ENCODE measurements at regions not wholly inside any gene's neighbourhood (a gene's known extent, or its start where the extent isn't known, plus 50 kb on each side); places are given as distances from the start of the nearest gene placed in this dataset.
"Not testable (repeated sequence)": the region's sequence is repeated elsewhere in the genome, so short reads cannot be mapped to it uniquely, and the experiment has no call there.

DNA sequence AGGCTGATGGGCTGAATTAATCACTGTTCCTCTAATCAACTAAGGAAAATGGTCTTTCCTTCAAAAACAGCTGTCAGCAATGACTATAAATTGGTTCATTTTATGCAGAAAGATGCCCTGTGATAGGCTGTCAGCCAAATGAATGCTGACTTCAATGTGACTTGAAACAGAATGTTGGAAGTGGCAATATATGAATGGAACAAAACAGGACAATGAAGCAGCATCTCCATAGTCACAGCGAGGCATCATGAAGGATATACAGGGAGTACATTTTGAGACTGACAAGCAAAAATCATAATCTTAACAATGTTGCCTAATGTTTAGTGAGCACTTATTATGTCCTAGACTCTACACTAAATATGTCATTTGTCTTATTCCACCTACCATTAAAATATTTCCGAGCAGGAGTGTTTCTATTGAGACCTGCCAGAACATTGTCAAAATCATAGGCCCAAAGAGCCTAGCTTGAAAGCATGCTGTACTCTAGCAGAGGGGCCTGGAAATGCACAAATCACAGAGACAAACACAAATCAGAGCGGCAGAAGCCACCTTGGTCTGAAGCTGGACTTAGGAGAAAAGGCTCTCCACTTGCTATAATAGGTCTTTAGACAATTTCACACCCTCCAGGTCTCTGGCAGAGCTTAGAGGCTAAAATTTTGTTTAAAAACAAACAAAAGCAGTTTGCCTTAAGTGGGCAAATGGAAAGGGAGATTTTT, 63.3 kb downstream of the FAM50B start:
- H3K9me3 ChIP-seq (ENCODE audit: insufficient read depth, low read depth, low read length): peaks cover 13% of the 10 kb centered on the region; the same call in 1 of the 2 replicates
- no peak overlapping the region for H3K27ac ChIP-seq (ENCODE audit: low read length)
- no peak overlapping the region for H3K9ac ChIP-seq (ENCODE audit: low read depth, low read length)
- no peaks in the 10 kb centered on the region for H3K36me3 ChIP-seq (ENCODE audit: insufficient read depth, low read depth, low read length)
- no peak overlapping the region for H3K4me3 ChIP-seq (ENCODE audit: low read length)
- H3K27me3 ChIP-seq (ENCODE audit: insufficient read depth, low read length): no peaks in the 10 kb centered on the region
- H3K4me1 ChIP-seq (ENCODE audit: insufficient read depth, low read length): no peaks in the 10 kb centered on the region; the same call in 1 of the 2 replicates

- Histone ChIP-seq H3K4me3 (ENCODE audit: low read length) (no peak overlapping the region), H3K9ac (ENCODE audit: low read depth, low read length) (no peak overlapping the region), H3K4me1 (ENCODE audit: insufficient read depth, low read length) (no peaks in the 10 kb centered on the region; the same call in 1 of the 2 replicates), H3K27ac (ENCODE audit: low read length) (no peak overlapping the region), H3K9me3 (ENCODE audit: insufficient read depth, low read depth, low read length) (peaks cover 13% of the 10 kb centered on the region; the same call in 1 of the 2 replicates), H3K27me3 (ENCODE audit: insufficient read depth, low read length) (no peaks in the 10 kb centered on the region), H3K36me3 (ENCODE audit: insufficient read depth, low read depth, low read length) (no peaks in the 10 kb centered on the region)
Measured at GRCh38 chr6:3913077-3913957, 64.1 kb downstream of the FAM50B start.

DNA sequence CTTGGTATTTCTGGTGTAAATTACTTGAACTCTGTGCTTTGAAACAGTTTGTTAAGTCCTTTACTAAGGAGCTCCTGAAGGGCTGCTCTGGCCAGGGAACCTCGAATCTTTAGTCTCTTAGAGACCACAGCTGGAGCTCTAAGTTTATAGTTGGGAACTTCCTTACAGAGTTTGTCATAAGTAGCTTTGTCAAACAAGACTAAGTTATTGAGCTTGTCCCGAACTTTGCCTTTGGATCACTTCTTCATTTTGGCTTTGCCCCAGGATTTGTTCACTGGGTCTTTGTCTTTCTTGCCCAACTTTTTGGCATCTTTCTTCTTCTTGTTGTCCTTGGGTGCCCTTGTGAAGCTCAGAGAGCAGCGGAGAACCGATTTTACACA, 64.8 kb downstream of the FAM50B start:
- Histone ChIP-seq H3K4me1 (ENCODE audit: insufficient read depth, low read length) (no peaks in the 10 kb centered on the region; the same call in 1 of the 2 replicates), H3K9ac (ENCODE audit: low read depth, low read length) (no peak overlapping the region), H3K4me3 (ENCODE audit: low read length) (no peak overlapping the region), H3K9me3 (ENCODE audit: insufficient read depth, low read depth, low read length) (peaks cover 13% of the 10 kb centered on the region; the same call in 1 of the 2 replicates), H3K27me3 (ENCODE audit: insufficient read depth, low read length) (no peaks in the 10 kb centered on the region), H3K36me3 (ENCODE audit: insufficient read depth, low read depth, low read length) (no peaks in the 10 kb centered on the region), H3K27ac (ENCODE audit: low read length) (no peak overlapping the region)

DNA sequence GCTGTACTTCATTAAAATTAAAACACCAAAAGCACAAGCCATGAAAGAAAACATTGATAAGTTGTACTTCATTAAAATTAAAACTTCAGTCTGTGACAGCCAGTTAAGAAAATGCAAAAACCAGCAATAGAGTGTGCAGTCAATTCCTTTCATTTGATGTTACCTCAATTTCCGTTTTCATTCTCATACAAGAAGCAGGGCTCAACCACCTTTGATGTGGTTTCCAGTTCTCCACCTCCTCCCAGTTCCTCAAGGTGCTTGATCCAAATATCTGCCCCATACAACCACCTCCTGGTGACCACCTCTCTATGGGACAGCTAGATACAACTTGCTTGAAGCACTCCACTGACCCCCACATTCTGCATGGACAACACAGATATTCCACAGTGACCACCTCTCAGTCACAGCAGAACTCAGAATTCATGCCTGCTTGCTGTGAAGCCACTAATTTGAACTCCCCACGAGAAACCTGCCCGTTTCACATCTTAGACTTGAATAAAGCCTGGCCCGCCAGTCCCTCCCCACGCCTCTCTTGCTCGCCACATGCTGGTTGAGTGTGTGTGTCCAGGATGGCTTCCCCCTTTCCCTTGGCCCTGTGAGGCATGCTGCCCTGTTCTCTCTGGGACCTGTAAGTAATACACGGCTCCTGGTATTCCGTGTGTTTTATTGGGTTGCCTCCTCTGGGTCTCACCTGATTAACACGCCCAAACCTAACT, 66.1 kb downstream of the FAM50B start:
- Histone ChIP-seq H3K9ac (ENCODE audit: low read depth, low read length) (no peak overlapping the region), H3K9me3 (ENCODE audit: insufficient read depth, low read depth, low read length) (peaks cover 13% of the 10 kb centered on the region; the same call in 1 of the 2 replicates), H3K27ac (ENCODE audit: low read length) (no peak overlapping the region), H3K27me3 (ENCODE audit: insufficient read depth, low read length) (no peaks in the 10 kb centered on the region), H3K36me3 (ENCODE audit: insufficient read depth, low read depth, low read length) (no peaks in the 10 kb centered on the region), H3K4me3 (ENCODE audit: low read length) (no peak overlapping the region), H3K4me1 (ENCODE audit: insufficient read depth, low read length) (peaks cover 5% of the 10 kb centered on the region; the same call in 1 of the 2 replicates)

- no peaks in the 10 kb centered on the region for H3K27me3 ChIP-seq (ENCODE audit: insufficient read depth, low read length)
- H3K27ac ChIP-seq (ENCODE audit: low read length): no peak overlapping the region
- no peaks in the 10 kb centered on the region for H3K36me3 ChIP-seq (ENCODE audit: insufficient read depth, low read depth, low read length)
- no peak overlapping the region for H3K4me3 ChIP-seq (ENCODE audit: low read length)
- H3K9ac ChIP-seq (ENCODE audit: low read depth, low read length): no peak overlapping the region
- H3K9me3 ChIP-seq (ENCODE audit: insufficient read depth, low read depth, low read length): peaks cover 13% of the 10 kb centered on the region; the same call in 1 of the 2 replicates
- H3K4me1 ChIP-seq (ENCODE audit: insufficient read depth, low read length): 0 out of 2 replicates have a peak, but pooled peaks cover 5% of the 10 kb centered on the region
Measured at GRCh38 chr6:3916211-3916610, 67.0 kb downstream of the FAM50B start.

DNA sequence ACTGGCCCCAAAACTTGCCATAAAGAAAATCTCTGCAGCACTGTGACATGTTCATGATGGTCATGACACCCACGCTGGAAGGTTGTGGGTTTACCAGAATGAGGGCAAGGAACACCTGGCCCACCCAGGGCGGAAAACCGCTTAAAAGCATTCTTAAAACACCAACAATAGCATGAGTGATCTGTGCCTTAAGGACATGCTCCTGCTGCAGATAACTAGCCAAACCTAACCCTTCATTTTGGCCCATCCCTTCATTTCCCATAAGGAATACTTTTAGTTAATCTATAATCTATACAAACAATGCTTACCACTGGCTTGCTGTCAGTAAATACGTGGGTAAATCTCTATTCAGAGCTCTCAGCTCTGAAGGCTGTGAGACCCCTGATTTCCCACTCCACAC, 67.6 kb downstream of the FAM50B start:
- not testable (repeated sequence) for H3K27me3 ChIP-seq (ENCODE audit: insufficient read depth, low read length); H3K27ac ChIP-seq (ENCODE audit: low read length); H3K36me3 ChIP-seq (ENCODE audit: insufficient read depth, low read depth, low read length); H3K9ac ChIP-seq (ENCODE audit: low read depth, low read length); H3K4me3 ChIP-seq (ENCODE audit: low read length); H3K4me1 ChIP-seq (ENCODE audit: insufficient read depth, low read length)
- H3K9me3 ChIP-seq (ENCODE audit: insufficient read depth, low read depth, low read length): peaks cover 13% of the 10 kb centered on the region; the same call in 1 of the 2 replicates

GRCh38 chr6:3918469-3918868, 69.3 kb downstream of the FAM50B start:
- H3K9ac ChIP-seq (ENCODE audit: low read depth, low read length): no peak overlapping the region
- H3K27ac ChIP-seq (ENCODE audit: low read length): no peak overlapping the region
- H3K9me3 ChIP-seq (ENCODE audit: insufficient read depth, low read depth, low read length): peaks cover 13% of the 10 kb centered on the region; the same call in 1 of the 2 replicates
- H3K27me3 ChIP-seq (ENCODE audit: insufficient read depth, low read length): no peaks in the 10 kb centered on the region
- H3K4me3 ChIP-seq (ENCODE audit: low read length): no peak overlapping the region
- H3K36me3 ChIP-seq (ENCODE audit: insufficient read depth, low read depth, low read length): no peaks in the 10 kb centered on the region
- 0 out of 2 replicates have a peak, but pooled peaks cover 5% of the 10 kb centered on the region for H3K4me1 ChIP-seq (ENCODE audit: insufficient read depth, low read length)

GRCh38 chr6:3919130-3919628, 70.0 kb downstream of the FAM50B start:
- H3K4me3 ChIP-seq (ENCODE audit: low read length): no peak overlapping the region
- H3K27ac ChIP-seq (ENCODE audit: low read length): no peak overlapping the region
- H3K9ac ChIP-seq (ENCODE audit: low read depth, low read length): no peak overlapping the region
- 0 out of 2 replicates have a peak, but pooled peaks cover 5% of the 10 kb centered on the region for H3K4me1 ChIP-seq (ENCODE audit: insufficient read depth, low read length)
- H3K36me3 ChIP-seq (ENCODE audit: insufficient read depth, low read depth, low read length): no peaks in the 10 kb centered on the region
- H3K27me3 ChIP-seq (ENCODE audit: insufficient read depth, low read length): no peaks in the 10 kb centered on the region
- peaks cover 13% of the 10 kb centered on the region; the same call in 1 of the 2 replicates for H3K9me3 ChIP-seq (ENCODE audit: insufficient read depth, low read depth, low read length)

GRCh38 chr6:3919849-3920248, 70.7 kb downstream of the FAM50B start:
- Histone ChIP-seq H3K9me3 (ENCODE audit: insufficient read depth, low read depth, low read length) (peaks cover 13% of the 10 kb centered on the region; the same call in 1 of the 2 replicates), H3K4me3 (ENCODE audit: low read length) (no peak overlapping the region), H3K27me3 (ENCODE audit: insufficient read depth, low read length) (no peaks in the 10 kb centered on the region), H3K27ac (ENCODE audit: low read length) (no peak overlapping the region), H3K36me3 (ENCODE audit: insufficient read depth, low read depth, low read length) (no peaks in the 10 kb centered on the region), H3K4me1 (ENCODE audit: insufficient read depth, low read length) (0 out of 2 replicates have a peak, but pooled peaks cover 5% of the 10 kb centered on the region), H3K9ac (ENCODE audit: low read depth, low read length) (no peak overlapping the region)

- Histone ChIP-seq H3K9ac (ENCODE audit: low read depth, low read length) (no peak overlapping the region), H3K4me3 (ENCODE audit: low read length) (no peak overlapping the region), H3K27me3 (ENCODE audit: insufficient read depth, low read length) (no peaks in the 10 kb centered on the region), H3K36me3 (ENCODE audit: insufficient read depth, low read depth, low read length) (no peaks in the 10 kb centered on the region), H3K27ac (ENCODE audit: low read length) (no peak overlapping the region), H3K9me3 (ENCODE audit: insufficient read depth, low read depth, low read length) (peaks cover 13% of the 10 kb centered on the region; the same call in 1 of the 2 replicates), H3K4me1 (ENCODE audit: insufficient read depth, low read length) (0 out of 2 replicates have a peak, but pooled peaks cover 5% of the 10 kb centered on the region)
Measured at GRCh38 chr6:3920321-3920720, 71.1 kb downstream of the FAM50B start.

DNA sequence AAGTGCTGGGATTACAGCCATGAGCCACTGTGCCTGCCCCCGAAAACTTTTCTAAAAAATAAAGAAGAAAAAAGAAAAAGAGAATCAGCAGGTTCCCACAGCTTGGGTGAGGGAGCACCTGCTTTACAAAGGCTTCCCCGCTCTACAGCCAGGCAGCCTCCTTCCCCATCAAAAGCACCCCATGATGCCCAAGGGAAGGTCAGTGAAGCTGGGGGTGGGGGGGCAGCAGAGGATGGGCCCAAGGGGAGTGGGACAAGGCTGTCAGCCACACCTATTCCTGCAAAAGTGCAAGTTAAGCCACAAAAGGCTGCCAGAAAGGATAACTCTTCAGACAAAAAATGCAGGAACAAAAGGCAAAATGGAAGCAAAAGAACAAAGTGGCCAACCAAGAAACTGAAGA, 72.5 kb downstream of the FAM50B start:
- no peak overlapping the region for H3K4me3 ChIP-seq (ENCODE audit: low read length)
- H3K27me3 ChIP-seq (ENCODE audit: insufficient read depth, low read length): no peaks in the 10 kb centered on the region

More for the DNA sequence above, 72.5 kb downstream of the FAM50B start:
- H3K4me1 ChIP-seq (ENCODE audit: insufficient read depth, low read length): 0 out of 2 replicates have a peak, but pooled peaks cover 5% of the 10 kb centered on the region
- H3K27ac ChIP-seq (ENCODE audit: low read length): no peak overlapping the region
- peaks cover 6% of the 10 kb centered on the region; the same call in 1 of the 2 replicates for H3K9me3 ChIP-seq (ENCODE audit: insufficient read depth, low read depth, low read length)
- H3K9ac ChIP-seq (ENCODE audit: low read depth, low read length): no peak overlapping the region
- H3K36me3 ChIP-seq (ENCODE audit: insufficient read depth, low read depth, low read length): no peaks in the 10 kb centered on the region

All from iPS-20b (cell line).